ENCODE measurements at regions not wholly inside any gene's neighbourhood (a gene's known extent, or its start where the extent isn't known, plus 50 kb on each side); places are given as distances from the start of the nearest gene placed in this dataset.

- DNase-seq (ENCODE audit: extremely low read depth, low read depth), result no peak
- no peak for TF ChIP-seq CTCF (IDR thresholded peaks at IDR 0.05; ENCODE audit: low read depth, low read length)
Measured at GRCh38 chr10:4775808-4776207, 50.2 kb upstream of the AKR1E2 start.

- DNase-seq (ENCODE audit: extremely low read depth, low read depth), result no peak
- TF ChIP-seq CTCF (IDR thresholded peaks at IDR 0.05; ENCODE audit: low read depth, low read length), result no peak
Measured at GRCh38 chr10:4772202-4772570, 53.8 kb upstream of the AKR1E2 start.

GRCh38 chr10:4771554-4772201, 54.3 kb upstream of the AKR1E2 start:
- no peak for TF ChIP-seq CTCF (IDR thresholded peaks at IDR 0.05; ENCODE audit: low read depth, low read length)
- no peak for DNase-seq (ENCODE audit: extremely low read depth, low read depth)

- DNase-seq (ENCODE audit: extremely low read depth, low read depth), result peak; percentile 59
- TF ChIP-seq CTCF (IDR thresholded peaks at IDR 0.05; ENCODE audit: low read depth, low read length), result peak; percentile 24
Measured at GRCh38 chr10:4770801-4771553, 55.0 kb upstream of the AKR1E2 start.

GRCh38 chr10:4768416-4768815, 57.6 kb upstream of the AKR1E2 start:
- no peak for DNase-seq (ENCODE audit: extremely low read depth, low read depth)
- TF ChIP-seq CTCF (IDR thresholded peaks at IDR 0.05; ENCODE audit: low read depth, low read length), result no peak

GRCh38 chr10:4767033-4767814, 58.8 kb upstream of the AKR1E2 start:
- TF ChIP-seq CTCF (IDR thresholded peaks at IDR 0.05; ENCODE audit: low read depth, low read length), result peak; percentile 69
- no peak for DNase-seq (ENCODE audit: extremely low read depth, low read depth)

- TF ChIP-seq CTCF (IDR thresholded peaks at IDR 0.05; ENCODE audit: low read depth, low read length), result no peak
- DNase-seq (ENCODE audit: extremely low read depth, low read depth), result no peak
Measured at GRCh38 chr10:4766454-4766853, 59.6 kb upstream of the AKR1E2 start.

Data from AG09319 (cell line).